ENCODE measurements at regions not wholly inside any gene's neighbourhood (a gene's known extent, or its start where the extent isn't known, plus 50 kb on each side); places are given as distances from the start of the nearest gene placed in this dataset.

- TF ChIP-seq, protein P1, sequence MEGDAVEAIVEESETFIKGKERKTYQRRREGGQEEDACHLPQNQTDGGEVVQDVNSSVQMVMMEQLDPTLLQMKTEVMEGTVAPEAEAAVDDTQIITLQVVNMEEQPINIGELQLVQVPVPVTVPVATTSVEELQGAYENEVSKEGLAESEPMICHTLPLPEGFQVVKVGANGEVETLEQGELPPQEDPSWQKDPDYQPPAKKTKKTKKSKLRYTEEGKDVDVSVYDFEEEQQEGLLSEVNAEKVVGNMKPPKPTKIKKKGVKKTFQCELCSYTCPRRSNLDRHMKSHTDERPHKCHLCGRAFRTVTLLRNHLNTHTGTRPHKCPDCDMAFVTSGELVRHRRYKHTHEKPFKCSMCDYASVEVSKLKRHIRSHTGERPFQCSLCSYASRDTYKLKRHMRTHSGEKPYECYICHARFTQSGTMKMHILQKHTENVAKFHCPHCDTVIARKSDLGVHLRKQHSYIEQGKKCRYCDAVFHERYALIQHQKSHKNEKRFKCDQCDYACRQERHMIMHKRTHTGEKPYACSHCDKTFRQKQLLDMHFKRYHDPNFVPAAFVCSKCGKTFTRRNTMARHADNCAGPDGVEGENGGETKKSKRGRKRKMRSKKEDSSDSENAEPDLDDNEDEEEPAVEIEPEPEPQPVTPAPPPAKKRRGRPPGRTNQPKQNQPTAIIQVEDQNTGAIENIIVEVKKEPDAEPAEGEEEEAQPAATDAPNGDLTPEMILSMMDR (IDR thresholded peaks at IDR 0.05): no peak
- TF ChIP-seq POLR2A (IDR thresholded peaks at IDR 0.05): no peak
These were observed 68.1 kb upstream of the TLK1 start for GRCh38 chr2:171228826-171229225.
